AG09309 (cell line): ENCODE measurements at regions not wholly inside any gene's neighbourhood (a gene's known extent, or its start where the extent isn't known, plus 50 kb on each side); places are given as distances from the start of the nearest gene placed in this dataset.

Experiments used
- DNase-seq: peaks from one replicate; pipeline ENCODE4 v3.0.0-alpha.2; 2010; ENCODE audit warnings: low read depth
- H3K4me3 ChIP-seq: 2 replicates; pipeline ENCODE4 v1.5.1; 2011; ENCODE audit warnings: mild to moderate bottlenecking, low read depth, low read length, moderate library complexity; ENCODE audit not compliant: control insufficient read depth
- TF ChIP-seq, protein P1 (sequence below): IDR thresholded peaks from 2 replicates; pipeline ENCODE4 v1.5.1; 2011; ENCODE audit warnings: mild to moderate bottlenecking, low read depth, low read length, inconsistent platforms; ENCODE audit not compliant: insufficient read depth, control insufficient read depth; ENCODE audit errors: missing control alignments

DNA sequence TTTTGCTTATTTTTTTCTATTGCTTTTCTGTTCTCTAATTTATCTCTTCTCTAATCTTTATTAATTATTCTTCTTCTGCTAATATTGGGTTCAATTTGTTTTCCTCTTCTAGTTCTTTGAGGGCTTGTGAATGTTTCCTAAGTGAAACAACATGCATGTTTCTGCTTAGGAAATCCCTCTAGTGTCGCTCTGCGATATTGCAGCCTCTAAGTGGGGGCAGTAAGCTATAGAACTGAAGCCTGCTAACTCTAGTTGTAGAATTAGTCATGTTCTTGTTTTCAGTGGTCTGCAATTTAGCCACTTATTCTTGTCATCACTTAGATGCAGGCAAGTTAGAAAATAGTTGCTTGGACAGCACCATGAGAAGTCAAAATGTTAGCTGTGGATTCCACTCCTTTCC lies 222.6 kb downstream of the SPIN4 start:
- H3K4me3 ChIP-seq = no peak overlapping the region
- TF ChIP-seq, protein P1, sequence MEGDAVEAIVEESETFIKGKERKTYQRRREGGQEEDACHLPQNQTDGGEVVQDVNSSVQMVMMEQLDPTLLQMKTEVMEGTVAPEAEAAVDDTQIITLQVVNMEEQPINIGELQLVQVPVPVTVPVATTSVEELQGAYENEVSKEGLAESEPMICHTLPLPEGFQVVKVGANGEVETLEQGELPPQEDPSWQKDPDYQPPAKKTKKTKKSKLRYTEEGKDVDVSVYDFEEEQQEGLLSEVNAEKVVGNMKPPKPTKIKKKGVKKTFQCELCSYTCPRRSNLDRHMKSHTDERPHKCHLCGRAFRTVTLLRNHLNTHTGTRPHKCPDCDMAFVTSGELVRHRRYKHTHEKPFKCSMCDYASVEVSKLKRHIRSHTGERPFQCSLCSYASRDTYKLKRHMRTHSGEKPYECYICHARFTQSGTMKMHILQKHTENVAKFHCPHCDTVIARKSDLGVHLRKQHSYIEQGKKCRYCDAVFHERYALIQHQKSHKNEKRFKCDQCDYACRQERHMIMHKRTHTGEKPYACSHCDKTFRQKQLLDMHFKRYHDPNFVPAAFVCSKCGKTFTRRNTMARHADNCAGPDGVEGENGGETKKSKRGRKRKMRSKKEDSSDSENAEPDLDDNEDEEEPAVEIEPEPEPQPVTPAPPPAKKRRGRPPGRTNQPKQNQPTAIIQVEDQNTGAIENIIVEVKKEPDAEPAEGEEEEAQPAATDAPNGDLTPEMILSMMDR = peak; percentile 61
- DNase-seq = no peak

DNA sequence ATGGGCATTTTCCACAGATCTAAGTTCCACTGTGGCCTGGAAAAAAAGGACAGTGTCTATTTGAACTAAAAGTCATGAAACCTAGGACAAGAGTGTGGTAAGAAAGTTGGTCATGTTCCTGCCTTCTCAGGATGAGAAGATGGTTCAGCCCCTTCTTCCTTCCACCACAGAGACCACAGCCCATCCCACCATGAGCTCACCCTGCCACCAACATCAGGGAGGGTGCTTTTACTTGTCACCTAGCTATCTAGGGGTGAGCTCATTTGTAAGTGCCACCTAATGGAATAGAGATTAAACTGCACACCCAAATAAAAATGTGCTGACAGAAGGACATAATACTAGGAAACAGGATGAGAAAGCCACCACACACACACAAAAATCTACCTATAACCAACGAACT lies 235.9 kb downstream of the SPIN4 start:
- no peak for DNase-seq
- no peak overlapping the region for H3K4me3 ChIP-seq

DNA sequence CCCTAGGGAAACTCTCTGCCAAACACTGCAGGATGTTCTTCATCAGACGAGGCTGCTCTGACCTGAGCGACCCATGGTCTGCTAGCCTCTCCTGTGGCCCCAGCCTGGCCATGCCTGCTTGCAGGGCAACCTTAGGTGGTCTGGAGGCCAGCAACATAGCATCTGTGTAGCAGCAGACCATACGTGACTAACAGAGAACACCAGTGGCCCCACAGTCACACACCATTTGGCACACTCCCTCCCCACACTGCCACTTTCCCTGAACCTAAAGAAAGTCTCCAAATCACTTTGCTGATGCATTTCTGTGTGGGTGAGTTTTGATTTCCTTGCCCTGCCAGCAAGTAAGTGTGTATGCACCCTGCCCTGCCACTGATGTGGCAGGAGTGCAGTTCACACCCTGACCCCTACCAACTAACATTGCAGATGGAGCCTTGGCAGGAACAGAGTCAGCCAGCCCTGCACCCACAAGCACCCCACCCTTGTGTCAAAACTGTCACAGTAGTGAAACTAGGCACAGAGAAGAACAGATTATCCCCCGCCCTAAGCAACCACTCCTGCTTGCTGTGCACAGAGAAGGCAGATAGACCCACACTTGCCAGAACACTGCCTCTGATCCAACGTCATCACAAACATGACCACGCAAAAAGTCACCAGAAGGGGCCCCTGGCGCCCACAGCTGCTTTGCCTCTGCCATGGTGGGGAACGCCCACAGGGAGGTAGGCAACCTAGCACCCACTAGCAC lies 249.1 kb downstream of the SPIN4 start:
- H3K4me3 ChIP-seq = no peak overlapping the region
- TF ChIP-seq, protein P1 = no peak
- DNase-seq = no peak

More for the DNA sequence above, 235.9 kb downstream of the SPIN4 start:
- TF ChIP-seq, protein P1 = no peak

DNA sequence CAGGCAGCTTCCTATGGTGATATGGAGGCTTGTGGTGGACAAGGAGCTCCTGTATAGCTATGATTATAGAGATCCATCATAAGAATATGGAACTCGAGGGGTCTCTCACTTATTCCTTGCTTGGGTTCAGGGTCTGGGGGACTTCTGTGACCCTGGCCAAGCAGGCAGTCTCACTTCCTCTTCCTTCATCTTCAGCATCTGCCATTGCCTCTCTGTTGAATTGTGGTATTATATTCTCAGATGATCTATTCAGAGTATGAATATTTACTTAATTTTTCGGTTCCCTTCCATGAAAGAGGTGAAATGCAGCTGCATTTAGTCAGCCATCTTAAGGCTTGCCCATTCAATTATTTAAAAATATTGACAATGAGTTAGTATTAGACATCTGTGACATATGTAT lies 292.9 kb downstream of the SPIN4 start:
- TF ChIP-seq, protein P1 = no peak
- DNase-seq = no peak
- H3K4me3 ChIP-seq = no peak overlapping the region

DNA sequence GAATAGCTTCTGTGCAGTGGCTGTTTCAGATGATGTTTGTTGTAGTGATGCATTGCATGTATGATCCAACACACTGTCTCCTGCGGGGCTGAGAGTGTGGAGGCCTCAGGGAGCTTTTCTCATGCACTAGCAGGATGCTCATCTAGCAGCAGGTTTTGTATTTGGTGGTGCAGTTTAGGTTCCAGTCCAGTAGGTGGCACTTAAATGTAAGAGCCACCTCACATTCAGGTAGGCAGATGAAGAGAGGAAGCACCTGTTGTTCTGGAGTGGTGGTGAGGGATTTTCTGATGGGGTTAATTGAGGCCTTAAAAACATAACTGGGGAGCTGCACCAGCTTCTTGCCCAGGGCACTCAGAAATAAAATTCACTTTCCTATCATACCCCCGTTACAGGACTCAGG lies 300.9 kb downstream of the SPIN4 start:
- DNase-seq = no peak
- TF ChIP-seq, protein P1 = no peak
- H3K4me3 ChIP-seq = no peak overlapping the region

DNA sequence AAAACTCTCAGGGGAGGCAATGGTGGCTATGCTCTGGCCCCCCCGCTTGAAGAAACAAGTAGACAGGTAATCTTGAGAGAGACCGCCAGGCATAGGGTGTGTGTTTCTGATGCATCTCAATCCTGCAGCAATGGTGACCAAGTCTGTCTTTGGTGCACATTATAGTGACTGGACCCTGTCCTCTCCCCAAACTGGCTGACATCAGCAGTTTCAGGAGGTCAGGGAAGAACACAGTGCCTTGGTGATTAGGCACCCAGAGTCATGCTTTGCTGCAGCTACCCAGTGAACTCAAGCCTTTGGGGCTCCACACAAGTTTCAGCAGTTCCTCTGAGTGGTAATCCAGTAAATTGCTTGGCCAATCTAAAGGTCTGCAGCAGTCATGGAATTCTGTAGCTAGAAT lies 318.3 kb downstream of the SPIN4 start:
- TF ChIP-seq, protein P1 = no peak
- DNase-seq = no peak
- H3K4me3 ChIP-seq = no peak overlapping the region

DNA sequence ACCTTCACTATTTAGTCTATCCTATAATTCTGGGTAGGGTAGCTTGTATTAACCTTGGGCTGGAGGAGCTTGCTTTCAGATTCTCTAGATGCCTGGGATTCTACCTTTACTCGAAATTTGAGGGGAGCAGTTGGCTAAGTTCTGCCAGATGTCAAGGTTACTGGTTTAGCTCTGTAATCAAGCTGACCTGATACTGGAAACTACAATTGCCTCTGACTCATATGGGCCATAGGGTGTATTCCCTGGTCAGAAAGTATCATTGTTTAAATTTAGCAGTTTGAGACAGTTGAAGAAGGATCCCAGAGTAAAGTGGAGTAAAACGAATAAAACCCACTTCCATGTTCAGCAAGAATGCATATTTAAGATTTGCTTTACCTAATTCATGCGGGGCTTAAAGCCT lies 337.6 kb downstream of the SPIN4 start:
- H3K4me3 ChIP-seq = no peak overlapping the region
- DNase-seq = no peak
- TF ChIP-seq, protein P1 = no peak
